ENCODE measurements at regions not wholly inside any gene's neighbourhood (a gene's known extent, or its start where the extent isn't known, plus 50 kb on each side); places are given as distances from the start of the nearest gene placed in this dataset.

- CTCF ChIA-PET (ENCODE audit: low intra/inter-chr PET ratio, low total read pairs), result no interaction called here
- Histone ChIP-seq H3K4me3 (replicated peaks in 1 of 3; ENCODE audit: insufficient read depth in 1 of 3, low read depth in 2 of 3, low read length in 3 of 3) (no peak overlapping the region), H4K20me1 (ENCODE audit: insufficient read depth, low read length) (no peaks in the 10 kb centered on the region), H3K4me2 (ENCODE audit: low read depth, low read length) (no peak overlapping the region), H3K9ac (ENCODE audit: insufficient read depth, low read depth, low read length) (no peak overlapping the region), H3K27me3 (ENCODE audit: control insufficient read depth in 1 of 2, insufficient read depth in 2 of 2, low read length in 2 of 2) (no peaks in the 10 kb centered on the region), H3K36me3 (replicated peaks in 1 of 2; ENCODE audit: control insufficient read depth in 1 of 2, insufficient read depth in 2 of 2, low read length in 2 of 2) (no peaks in the 10 kb centered on the region), H2AFZ (ENCODE audit: low read length) (no peak overlapping the region), H3K9me3 (ENCODE audit: low read length) (no peaks in the 10 kb centered on the region), H3K4me1 (ENCODE audit: insufficient read depth, low read length) (no peaks in the 10 kb centered on the region), H3K79me2 (ENCODE audit: insufficient read depth, low read length) (no peaks in the 10 kb centered on the region), H3K27ac (ENCODE audit: extremely low read length, insufficient read depth, low read length) (no peak overlapping the region)
- TF ChIP-seq ZNF292 (CRISPR knock-in tag; IDR thresholded peaks at IDR 0.05; ENCODE audit: borderline replicate concordance, low read depth) (no peak), XRCC5 (optimal IDR thresholded peaks at IDR 0.05; ENCODE audit: low read length) (no peak), THAP11 (CRISPR knock-in tag; IDR thresholded peaks at IDR 0.05) (no peak), ZNF616 (CRISPR knock-in tag; IDR thresholded peaks at IDR 0.05; ENCODE audit: low read depth) (no peak), ZBTB43 (CRISPR knock-in tag; conservative IDR thresholded peaks at IDR 0.05) (no peak), SMAD3 (CRISPR knock-in tag; IDR thresholded peaks at IDR 0.05) (no peak), U2AF2 (IDR thresholded peaks at IDR 0.05; ENCODE audit: low read depth, low read length) (no peak), ZNF776 (CRISPR knock-in tag; IDR thresholded peaks at IDR 0.05) (no peak), THYN1 (CRISPR knock-in tag; IDR thresholded peaks at IDR 0.05; ENCODE audit: borderline replicate concordance, low read depth) (no peak), ZNF17 (CRISPR knock-in tag; IDR thresholded peaks at IDR 0.05) (no peak), HIC2 (CRISPR knock-in tag; IDR thresholded peaks at IDR 0.05; ENCODE audit: low read depth) (no peak)
- TF ChIP-seq, protein P1, sequence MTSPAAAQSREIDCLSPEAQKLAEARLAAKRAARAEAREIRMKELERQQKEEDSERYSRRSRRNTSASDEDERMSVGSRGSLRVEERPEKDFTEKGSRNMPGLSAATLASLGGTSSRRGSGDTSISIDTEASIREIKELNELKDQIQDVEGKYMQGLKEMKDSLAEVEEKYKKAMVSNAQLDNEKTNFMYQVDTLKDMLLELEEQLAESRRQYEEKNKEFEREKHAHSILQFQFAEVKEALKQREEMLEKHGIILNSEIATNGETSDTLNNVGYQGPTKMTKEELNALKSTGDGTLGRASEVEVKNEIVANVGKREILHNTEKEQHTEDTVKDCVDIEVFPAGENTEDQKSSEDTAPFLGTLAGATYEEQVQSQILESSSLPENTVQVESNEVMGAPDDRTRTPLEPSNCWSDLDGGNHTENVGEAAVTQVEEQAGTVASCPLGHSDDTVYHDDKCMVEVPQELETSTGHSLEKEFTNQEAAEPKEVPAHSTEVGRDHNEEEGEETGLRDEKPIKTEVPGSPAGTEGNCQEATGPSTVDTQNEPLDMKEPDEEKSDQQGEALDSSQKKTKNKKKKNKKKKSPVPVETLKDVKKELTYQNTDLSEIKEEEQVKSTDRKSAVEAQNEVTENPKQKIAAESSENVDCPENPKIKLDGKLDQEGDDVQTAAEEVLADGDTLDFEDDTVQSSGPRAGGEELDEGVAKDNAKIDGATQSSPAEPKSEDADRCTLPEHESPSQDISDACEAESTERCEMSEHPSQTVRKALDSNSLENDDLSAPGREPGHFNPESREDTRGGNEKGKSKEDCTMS (CRISPR knock-in tag; conservative IDR thresholded peaks at IDR 0.05), result no peak
- TF ChIP-seq, protein P2, sequence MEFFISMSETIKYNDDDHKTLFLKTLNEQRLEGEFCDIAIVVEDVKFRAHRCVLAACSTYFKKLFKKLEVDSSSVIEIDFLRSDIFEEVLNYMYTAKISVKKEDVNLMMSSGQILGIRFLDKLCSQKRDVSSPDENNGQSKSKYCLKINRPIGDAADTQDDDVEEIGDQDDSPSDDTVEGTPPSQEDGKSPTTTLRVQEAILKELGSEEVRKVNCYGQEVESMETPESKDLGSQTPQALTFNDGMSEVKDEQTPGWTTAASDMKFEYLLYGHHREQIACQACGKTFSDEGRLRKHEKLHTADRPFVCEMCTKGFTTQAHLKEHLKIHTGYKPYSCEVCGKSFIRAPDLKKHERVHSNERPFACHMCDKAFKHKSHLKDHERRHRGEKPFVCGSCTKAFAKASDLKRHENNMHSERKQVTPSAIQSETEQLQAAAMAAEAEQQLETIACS (CRISPR knock-in tag; IDR thresholded peaks at IDR 0.05), result no peak
- DNase-seq (ENCODE audit: low spot score), result no peak
- intact Hi-C loops (cut with micrococcal nuclease; ENCODE audit: unreplicated experiment) (no loop called here), in situ Hi-C loops (cut with HindIII; ENCODE audit: extremely low pct_ligation_motif_present, low pct_unique_long_range_greater_than_20kb) (no loop called here)
- BruUV-seq (replicated peaks), result no TSS peak
- WGBS (ENCODE audit: low lambda C conversion rate), result 49% methylated on average over 4 of the region's 4 CpGs
- ATAC-seq, result no peak
- POLR2A ChIA-PET, result no interaction called here
- FAIRE-seq, result no peak
Measured at GRCh38 chr1:184330875-184331274, 56.0 kb upstream of the C1orf21 start.
